ENCODE measurements at regions not wholly inside any gene's neighbourhood (a gene's known extent, or its start where the extent isn't known, plus 50 kb on each side); places are given as distances from the start of the nearest gene placed in this dataset.
"Not testable (repeated sequence)": the region's sequence is repeated elsewhere in the genome, so short reads cannot be mapped to it uniquely, and the experiment has no call there.

DNA sequence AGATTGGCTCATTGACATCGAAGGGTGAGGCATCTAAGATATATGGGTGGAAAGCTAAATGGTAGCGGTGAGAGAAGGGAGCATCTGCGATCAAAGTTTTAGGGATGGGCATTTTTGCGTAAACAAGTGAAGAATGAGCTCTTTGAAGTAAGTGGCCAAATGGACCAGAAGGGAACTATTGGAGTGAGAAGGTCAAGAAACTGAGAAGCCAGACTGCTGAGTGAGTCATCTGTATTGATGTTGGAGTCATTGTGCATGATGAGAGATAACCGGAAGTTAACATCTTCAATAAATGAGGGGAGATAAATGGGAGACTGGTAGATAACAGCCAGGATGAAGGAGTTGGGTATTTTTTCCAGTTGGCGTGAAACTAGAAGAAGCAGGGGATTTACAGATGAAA is 271.9 kb upstream of the PDE3A start:
- no peak for DNase-seq

- no peak for DNase-seq
Observed at GRCh38 chr12:20097626-20098025, 270.7 kb upstream of the PDE3A start.

GRCh38 chr12:20099395-20100183 is 268.7 kb upstream of the PDE3A start:
- no peak for DNase-seq

DNA sequence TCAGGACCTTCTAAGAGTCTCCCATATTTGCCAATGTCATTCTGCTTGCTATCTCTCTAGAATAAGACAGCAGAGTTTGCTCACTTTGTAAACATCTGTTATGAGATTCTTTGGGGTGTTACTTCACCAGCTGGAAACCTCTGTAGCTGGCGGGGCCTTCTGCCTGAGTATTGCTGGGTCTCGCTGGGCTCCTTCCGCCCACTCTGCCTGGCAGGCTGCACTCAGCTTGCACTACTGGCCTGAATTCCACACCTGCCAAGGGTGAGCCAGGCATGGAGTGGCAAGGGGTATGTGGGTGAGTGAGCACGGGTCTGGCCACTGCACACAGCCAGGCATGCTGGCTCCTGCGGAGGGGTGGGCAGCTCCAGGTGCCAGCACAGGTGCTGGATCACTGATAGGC is 267.3 kb upstream of the PDE3A start:
- DNase-seq = no peak

GRCh38 chr12:20105943-20106342 is 262.4 kb upstream of the PDE3A start:
- no peak for DNase-seq

GRCh38 chr12:20109676-20110075 is 258.7 kb upstream of the PDE3A start:
- DNase-seq = no peak

- DNase-seq = not testable (repeated sequence)
Observed at GRCh38 chr12:20115371-20115770, 253.0 kb upstream of the PDE3A start.

GRCh38 chr12:20119596-20120402 is 248.5 kb upstream of the PDE3A start:
- no peak for DNase-seq

- DNase-seq = no peak
Observed at GRCh38 chr12:20120403-20120725, 248.0 kb upstream of the PDE3A start.

GRCh38 chr12:20122274-20122673 is 246.1 kb upstream of the PDE3A start:
- no peak for DNase-seq

DNA sequence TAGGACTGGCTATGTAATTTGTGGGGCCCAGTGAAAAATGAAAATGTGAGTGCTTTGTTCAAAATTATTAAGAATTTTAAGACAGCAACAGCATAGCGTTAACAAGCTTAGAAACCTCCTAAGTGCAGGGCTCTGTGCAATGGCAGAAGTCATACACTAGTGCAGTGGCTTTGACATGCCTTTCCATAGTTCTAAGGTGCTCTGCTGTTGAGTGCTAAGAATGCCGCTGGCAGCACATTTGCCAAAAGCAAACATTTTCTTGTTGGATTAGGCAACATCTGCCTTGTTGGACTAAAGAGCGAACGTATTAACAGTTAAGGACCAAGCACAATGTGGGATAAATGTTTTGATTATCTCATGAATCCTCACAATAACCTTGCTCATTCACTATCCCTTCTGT is 244.9 kb upstream of the PDE3A start:
- DNase-seq = no peak

DNA sequence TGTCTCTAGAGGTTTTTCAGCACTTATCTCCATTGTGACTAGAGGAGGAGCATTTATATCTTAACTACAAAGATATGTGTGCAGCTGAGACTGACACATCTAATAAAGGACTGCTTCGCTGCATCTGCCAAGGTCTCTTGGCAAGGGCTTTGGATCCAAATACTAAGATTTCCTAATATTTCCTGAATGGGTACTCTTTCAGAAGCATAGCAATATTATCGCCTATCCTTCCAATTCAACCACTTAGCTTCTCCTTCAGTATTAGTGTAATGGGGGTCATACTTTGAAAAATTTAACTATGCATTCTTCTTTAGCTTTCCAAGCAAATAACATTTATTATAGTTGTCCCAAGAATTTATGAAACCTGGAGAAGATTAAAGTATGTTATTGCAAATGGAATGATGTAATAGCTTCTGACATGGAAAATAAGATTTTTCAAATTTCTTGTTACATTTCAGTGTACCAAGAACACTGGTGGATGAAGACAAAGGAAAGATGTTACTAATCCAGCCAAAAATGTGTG is 243.0 kb upstream of the PDE3A start:
- no peak for DNase-seq

- DNase-seq = no peak
Observed at GRCh38 chr12:20126601-20127000, 241.7 kb upstream of the PDE3A start.

DNA sequence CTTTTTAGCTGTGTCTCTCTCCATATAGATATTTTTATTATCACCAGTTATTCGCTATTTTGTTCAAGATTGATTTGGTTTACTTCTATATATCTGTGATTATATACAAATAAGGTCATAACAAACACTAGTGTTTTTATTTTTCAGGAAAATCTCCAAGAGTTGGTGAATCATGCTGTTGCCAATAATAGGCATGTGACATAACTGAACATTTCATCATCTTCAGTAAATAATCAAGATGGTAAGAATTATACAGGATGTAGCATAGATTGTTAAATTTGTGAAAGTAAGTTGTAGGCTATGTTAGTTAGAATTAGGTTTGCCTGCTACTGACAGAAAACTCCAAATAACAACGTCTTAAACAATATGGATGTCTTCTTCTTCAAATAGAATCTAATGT is 240.9 kb upstream of the PDE3A start:
- no peak for DNase-seq

- DNase-seq = no peak
Observed at GRCh38 chr12:20128928-20129327, 239.4 kb upstream of the PDE3A start.

DNA sequence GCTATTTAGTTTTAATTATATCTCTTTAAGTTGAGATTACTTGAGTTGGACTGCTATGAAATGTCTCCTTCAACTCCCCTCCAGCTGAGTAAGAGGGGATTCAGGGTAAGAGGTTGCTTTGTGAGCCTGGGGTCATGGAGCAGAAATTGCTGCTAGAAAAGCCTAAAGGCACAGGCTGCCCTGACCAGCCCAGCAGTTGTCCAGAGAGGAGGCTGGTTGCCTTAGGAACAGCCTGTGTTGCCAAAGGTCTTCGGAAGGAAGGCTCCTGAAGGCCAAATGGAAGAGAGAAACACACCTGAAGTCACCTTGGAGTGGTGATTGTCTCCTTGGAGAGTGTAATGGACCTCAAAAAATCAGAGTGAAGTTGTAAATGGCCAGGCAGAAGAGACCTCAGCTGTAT is 235.5 kb upstream of the PDE3A start:
- DNase-seq = no peak

DNA sequence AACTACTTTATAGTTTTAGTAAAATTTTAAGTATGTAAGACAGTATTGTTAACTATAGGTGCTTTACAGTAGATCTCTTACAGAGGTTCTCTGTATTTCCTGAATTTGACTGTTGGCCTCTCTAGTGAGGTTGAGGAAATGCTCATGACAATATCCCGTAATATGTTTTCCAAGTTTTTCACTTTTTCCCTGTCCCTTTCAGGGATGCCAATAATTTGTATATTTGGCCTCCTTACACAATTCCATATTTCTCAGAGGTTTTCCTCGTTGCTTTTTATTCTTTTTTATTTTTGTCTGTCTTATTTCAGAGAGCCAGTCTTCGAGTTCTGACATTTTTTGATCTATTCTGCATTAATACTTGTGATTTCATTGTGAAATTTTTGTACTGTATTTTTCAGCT is 233.7 kb upstream of the PDE3A start:
- DNase-seq = no peak

GRCh38 chr12:20140751-20141150 is 227.6 kb upstream of the PDE3A start:
- DNase-seq = no peak

DNA sequence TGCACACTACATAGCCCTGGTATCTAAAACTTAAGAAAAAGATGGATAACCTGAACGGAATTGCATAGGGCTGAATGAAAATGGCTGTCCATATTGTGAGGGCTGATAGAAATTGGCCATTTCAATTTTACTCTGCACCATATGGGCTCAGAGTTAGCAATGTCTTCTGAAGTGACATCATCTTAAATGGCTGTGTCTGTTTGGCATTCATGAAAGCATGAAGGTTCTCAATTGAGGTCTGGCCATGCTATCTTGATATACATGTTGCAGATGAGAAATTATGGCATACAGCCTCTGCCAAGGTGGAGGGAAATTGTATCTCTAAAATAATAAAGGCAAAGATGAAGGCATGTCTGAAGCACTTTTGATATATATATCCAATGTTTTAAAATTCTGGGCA is 226.0 kb upstream of the PDE3A start:
- DNase-seq = no peak

GRCh38 chr12:20142956-20143355 is 225.4 kb upstream of the PDE3A start:
- no peak for DNase-seq

- no peak for DNase-seq
Observed at GRCh38 chr12:20144341-20144740, 224.0 kb upstream of the PDE3A start.

- no peak for DNase-seq
Observed at GRCh38 chr12:20148241-20148640, 220.1 kb upstream of the PDE3A start.

GRCh38 chr12:20150835-20151422 is 217.4 kb upstream of the PDE3A start:
- DNase-seq = no peak

DNA sequence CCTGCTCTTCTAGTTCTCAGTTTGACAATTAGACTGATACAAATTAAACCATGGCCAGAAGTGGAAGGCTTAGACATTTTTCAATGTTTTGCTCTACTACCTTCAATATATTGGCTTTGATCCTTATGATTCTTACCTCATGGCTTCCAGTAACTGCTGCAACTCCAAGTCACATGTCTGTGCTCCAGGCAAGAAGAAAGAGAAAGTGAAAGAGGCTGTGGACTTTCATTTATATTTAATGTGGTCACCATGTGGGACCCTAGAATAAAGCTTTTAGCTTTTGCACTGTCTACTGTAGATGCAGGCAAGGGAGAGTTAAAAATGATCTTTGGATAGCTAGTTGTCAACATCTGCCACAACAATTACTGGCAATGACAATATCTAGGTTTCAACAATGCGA is 214.3 kb upstream of the PDE3A start:
- DNase-seq = no peak

Data from DMS79 (cell line).